ENCODE measurements at regions not wholly inside any gene's neighbourhood (a gene's known extent, or its start where the extent isn't known, plus 50 kb on each side); places are given as distances from the start of the nearest gene placed in this dataset.
A peak's percentile ranks its signal among the peaks of the same experiment; 100 is the strongest.

DNA sequence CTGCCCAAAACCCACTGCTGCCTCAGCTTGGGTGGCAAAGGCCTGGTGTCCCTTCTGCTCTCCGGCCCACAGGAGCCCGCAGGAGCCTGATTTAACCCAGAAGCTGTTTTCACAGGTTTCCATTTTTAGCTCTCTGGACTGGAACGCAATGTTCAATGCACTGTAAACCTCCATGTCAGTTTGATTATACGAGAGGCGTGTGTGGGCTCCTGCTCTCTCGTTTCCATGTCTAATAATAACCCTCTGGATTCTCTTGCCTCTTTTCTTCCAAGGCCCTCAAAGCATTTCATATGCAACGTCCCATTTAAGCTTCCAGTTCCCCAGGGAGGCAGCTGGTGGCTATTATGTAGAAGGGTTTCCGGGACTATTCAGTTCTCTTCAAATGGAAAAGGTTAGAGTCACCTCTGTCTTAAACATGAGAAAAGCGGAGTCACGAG lies 161.1 kb downstream of the SUDS3 start:
- TF ChIP-seq, protein P1, sequence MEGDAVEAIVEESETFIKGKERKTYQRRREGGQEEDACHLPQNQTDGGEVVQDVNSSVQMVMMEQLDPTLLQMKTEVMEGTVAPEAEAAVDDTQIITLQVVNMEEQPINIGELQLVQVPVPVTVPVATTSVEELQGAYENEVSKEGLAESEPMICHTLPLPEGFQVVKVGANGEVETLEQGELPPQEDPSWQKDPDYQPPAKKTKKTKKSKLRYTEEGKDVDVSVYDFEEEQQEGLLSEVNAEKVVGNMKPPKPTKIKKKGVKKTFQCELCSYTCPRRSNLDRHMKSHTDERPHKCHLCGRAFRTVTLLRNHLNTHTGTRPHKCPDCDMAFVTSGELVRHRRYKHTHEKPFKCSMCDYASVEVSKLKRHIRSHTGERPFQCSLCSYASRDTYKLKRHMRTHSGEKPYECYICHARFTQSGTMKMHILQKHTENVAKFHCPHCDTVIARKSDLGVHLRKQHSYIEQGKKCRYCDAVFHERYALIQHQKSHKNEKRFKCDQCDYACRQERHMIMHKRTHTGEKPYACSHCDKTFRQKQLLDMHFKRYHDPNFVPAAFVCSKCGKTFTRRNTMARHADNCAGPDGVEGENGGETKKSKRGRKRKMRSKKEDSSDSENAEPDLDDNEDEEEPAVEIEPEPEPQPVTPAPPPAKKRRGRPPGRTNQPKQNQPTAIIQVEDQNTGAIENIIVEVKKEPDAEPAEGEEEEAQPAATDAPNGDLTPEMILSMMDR (IDR thresholded peaks at IDR 0.05), result no peak
- peak; percentile 77 to 89 (median 84) for TF ChIP-seq POLR2AphosphoS5 (IDR thresholded peaks at IDR 0.05)
- TF ChIP-seq POLR2A (IDR thresholded peaks at IDR 0.05), result no peak
- TF ChIP-seq EP300 (IDR thresholded peaks at IDR 0.05; ENCODE audit: low read depth), result peak; percentile 95
